Muscle of arm (tissue), 1 donor: ENCODE measurements at regions not wholly inside any gene's neighbourhood (a gene's known extent, or its start where the extent isn't known, plus 50 kb on each side); places are given as distances from the start of the nearest gene placed in this dataset.

Experiments
- DNase-seq: peaks from one replicate; pipeline ENCODE4 v3.0.0-alpha.2; 2013

GRCh38 chr20:59376109-59376841, 75.9 kb downstream of the EDN3 start:
- no peak for DNase-seq

DNA sequence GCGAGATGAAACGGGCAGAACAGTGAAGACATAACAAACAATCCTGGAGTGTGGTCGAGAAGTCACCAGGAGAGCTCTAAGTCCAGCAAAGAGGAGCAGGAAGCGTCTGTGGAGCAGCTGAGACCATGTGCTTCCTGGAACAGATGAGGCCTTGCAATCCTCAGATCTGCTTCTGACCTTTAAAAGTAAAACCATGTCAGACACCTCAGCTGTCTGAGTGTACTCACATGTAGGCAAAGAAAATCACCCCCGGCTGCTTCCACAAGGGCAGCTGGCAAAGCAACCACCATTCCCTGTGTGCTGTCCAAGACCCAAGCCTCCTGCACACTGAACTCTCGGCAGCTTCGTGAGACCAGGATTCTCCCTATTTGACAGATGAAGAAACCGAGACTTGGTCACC, 76.6 kb downstream of the EDN3 start:
- no peak for DNase-seq

GRCh38 chr20:59377842-59378241, 77.4 kb downstream of the EDN3 start:
- DNase-seq, result no peak

- no peak for DNase-seq
Observed at GRCh38 chr20:59378396-59378795, 78.0 kb downstream of the EDN3 start.

DNA sequence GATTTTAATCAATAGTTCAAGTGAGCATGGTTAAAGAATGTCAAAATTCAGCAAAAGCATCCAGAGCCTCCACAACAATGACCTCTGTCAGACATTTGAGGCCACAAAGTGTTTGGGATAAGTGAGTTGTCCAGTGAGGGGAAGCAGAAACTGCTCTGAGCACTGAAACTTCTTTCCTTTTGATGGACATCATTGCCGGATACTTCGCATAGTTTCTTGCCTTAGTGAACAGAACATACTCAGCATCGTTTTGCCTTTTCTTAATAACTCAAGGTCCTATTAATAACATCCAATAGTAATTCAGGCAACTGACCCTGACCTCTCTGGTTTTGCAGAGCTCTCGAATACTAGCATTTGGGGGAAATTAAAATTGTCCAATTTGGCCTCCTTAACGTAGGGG, 78.6 kb downstream of the EDN3 start:
- DNase-seq, result no peak

GRCh38 chr20:59381689-59382088, 81.3 kb downstream of the EDN3 start:
- no peak for DNase-seq

GRCh38 chr20:59382157-59382725, 81.8 kb downstream of the EDN3 start:
- no peak for DNase-seq

GRCh38 chr20:59382907-59383306, 82.5 kb downstream of the EDN3 start:
- no peak for DNase-seq

- no peak for DNase-seq
Observed at GRCh38 chr20:59385038-59385437, 84.6 kb downstream of the EDN3 start.

- peak; percentile 36 for DNase-seq
Observed at GRCh38 chr20:59385480-59385879, 85.1 kb downstream of the EDN3 start.

DNA sequence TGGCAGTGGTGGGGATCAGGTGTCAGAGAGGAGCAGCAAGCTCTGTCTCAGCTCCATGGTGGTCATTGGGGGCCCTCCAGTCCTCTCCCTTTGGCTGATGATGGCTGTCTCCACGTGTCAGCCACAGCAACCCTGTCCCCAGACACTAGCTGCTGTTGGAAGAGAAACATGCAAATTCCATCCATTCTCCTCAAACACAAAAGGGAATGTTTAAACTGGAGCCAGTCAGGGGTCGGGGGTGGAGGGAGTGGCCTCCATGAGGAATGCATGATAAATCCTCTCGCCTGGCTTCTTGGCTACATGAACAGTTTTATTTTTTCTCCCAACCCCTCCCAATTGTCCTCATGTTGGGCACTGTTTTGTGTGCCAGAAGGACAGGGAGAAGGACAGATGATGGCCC, 86.4 kb downstream of the EDN3 start:
- DNase-seq, result no peak

- DNase-seq, result no peak
Observed at GRCh38 chr20:59387891-59388290, 87.5 kb downstream of the EDN3 start.

DNA sequence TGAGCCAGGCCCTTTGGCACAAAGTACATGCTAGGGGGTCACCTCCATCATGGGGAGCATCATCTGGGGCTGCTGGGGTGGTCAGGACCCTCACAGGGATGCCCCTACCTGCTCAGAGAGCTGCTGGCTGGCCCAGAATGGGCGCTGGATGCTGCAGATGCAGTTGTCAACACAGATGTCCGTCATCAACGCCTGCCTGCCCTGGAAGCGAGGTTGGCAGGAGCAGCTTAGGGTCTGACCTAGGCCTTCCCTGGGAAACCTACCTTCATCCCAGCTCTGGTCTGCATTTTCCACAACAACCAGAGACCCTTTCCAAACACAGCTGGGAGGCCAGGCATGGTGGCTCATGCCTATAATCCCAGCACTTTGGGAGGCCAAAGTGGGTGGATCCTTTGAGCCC, 88.0 kb downstream of the EDN3 start:
- DNase-seq, result no peak

GRCh38 chr20:59390437-59390836, 90.0 kb downstream of the EDN3 start:
- no peak for DNase-seq

- no peak for DNase-seq
Observed at GRCh38 chr20:59391975-59392374, 91.6 kb downstream of the EDN3 start.

DNA sequence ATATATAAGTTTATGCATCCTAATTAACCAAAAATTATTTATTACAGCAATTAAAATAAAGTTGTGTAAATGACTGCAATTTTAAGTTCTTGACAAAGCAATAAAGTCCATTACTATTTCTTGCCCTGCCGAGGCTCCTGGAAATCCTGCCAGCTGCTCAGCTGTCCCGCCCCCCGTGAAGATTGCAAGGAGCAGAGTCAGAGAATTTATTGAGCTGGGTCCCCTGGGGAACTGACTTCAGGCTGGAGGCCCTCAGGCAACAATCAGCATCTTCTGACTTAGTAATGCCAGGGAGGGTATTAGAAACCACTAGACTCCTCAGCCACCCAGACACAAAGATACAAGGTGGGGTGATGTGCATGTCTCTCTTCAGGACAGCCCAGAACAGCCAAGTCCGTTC, 92.3 kb downstream of the EDN3 start:
- no peak for DNase-seq

DNA sequence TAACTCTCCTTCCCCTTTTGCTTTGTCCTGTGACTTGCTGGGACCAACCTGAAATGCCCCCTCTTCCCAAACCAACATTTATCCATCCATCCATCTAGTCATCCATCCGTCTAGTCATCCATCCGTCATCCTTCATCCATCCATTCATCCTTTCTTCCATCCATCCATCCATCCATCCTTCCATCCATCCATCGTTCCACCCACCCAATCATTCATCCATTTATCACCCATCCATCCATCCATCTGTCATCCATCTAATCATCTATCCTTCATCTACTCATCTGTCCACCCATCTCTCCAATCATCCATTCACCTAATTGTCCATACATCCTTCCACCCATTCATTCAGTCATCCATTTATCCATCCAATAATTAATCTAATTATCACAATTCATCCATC, 92.7 kb downstream of the EDN3 start:
- no peak for DNase-seq

DNA sequence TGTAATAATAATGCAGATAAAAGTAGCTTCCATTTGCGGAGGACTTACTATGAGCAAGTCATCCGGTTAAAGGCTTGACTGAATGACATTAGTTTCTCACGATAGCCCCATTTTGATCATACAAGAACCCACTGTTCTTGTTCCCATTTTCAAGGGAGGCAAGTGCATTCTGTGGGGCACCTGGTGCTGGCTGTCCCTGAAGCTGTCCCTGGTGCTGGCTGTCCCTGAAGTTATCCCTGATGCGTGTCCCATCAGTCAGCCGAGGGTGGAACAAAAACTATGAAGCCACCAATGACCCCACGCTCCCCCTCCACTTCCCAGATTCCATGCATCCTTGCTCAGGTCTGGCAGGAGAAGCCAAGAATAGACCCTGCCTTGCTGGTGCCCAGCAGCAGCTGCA, 95.3 kb downstream of the EDN3 start:
- no peak for DNase-seq

- DNase-seq, result no peak
Observed at GRCh38 chr20:59398537-59399205, 98.3 kb downstream of the EDN3 start.

DNA sequence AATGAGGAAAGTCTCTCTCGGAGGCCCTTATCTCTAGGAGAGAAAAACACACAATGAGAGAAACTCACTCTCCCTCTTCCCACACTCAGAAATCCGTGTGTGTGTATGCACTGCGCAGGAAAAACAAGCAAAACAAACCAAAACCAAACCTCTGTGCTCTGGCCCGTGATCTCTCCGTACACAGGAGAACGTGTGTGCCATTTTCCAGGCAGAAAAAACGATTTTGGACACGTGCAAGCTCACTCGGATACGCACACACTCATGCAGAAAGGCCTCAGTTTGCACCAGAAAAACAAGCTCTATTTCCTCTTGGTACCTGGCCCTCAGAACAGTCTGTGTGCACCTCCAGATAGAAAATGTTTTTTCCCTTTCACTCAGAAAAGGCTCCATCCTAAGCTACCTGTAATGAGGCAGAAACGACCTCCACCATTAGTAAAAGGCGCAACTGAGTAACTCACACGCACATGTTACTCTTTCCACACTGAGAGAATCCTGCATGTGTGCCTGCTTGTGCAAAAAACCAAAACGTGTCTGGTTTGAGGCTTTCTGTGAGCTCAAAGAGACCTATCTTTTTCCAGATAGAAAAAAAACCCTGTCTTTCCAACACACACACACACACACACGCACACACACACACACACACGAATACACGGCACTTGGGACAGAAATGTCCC, 99.2 kb downstream of the EDN3 start:
- DNase-seq, result no peak

GRCh38 chr20:59400708-59401107, 100.3 kb downstream of the EDN3 start:
- no peak for DNase-seq

DNA sequence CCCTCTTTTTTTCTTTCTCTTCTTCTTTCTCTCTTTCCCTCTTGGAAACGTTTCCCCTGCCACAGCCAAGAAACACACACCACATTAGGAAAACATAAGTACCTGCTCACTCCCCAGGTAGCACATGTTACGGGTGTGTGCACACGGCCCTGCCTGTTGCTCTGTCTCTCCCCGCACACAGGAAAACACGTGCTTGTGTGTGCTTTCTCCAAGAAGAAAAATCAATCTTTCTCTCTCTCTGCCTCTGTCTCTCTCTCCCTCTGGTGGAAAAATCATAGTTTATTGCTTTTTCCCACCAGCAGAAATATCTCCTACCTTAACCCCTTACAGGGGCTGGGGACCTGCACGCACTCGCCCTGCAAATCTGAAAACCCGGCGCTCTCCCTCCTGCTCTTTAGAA, 102.3 kb downstream of the EDN3 start:
- no peak for DNase-seq
